ENCODE measurements at regions not wholly inside any gene's neighbourhood (a gene's known extent, or its start where the extent isn't known, plus 50 kb on each side); places are given as distances from the start of the nearest gene placed in this dataset.
A peak's percentile ranks its signal among the peaks of the same experiment; 100 is the strongest.

DNA sequence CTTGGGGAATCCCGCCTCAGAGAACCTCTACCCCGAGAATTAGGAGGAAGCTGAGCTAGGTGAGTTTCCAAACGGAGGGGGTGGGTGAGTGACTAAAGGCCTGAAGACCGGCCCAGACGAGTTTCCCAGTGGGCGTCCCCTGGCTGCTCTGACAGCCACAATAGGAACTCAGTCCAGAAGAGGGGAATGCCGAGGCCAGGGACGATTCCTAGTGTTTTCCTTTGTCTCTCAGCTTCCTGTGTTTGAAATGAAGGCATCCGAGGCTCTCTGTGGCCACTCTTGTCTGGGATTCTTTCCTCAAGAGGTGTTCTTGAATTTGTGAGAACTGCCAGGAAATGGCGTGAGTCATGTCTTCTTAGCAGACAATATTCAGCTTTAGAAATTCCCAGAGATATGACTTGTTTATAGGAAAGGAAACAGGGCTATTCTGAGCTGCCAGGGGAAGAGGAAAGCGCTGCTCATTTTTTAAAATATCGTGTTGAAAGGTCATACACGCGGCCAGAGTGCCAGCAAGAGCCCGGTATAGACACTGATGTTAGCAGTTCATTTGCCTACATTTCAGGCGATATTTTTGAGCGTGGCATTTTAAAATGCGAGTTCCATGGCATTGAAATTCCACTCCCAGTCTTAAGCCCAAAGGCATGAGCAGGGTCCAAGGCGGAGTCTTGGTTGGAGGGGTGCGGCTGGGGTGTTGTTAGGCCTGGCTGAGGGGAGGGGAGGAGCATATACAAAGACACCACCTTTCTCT is 169.1 kb upstream of the KLF7 start:
- Histone ChIP-seq H3K4me3 (ENCODE audit: control insufficient read depth in 1 of 7, extremely low read depth in 1 of 7, insufficient read depth in 4 of 7, low read depth in 2 of 7, low read length in 6 of 7) (no peak overlapping the region), H3K4me1 (ENCODE audit: control extremely low read depth in 1 of 4, control insufficient read depth in 4 of 4, insufficient read depth in 4 of 4, low read length in 3 of 4) (peaks cover 0 to 10% (median 0%) of the 10 kb centered on the region in 4 experiments), H3K27ac (ENCODE audit: insufficient read depth in 1 of 2, low read depth in 1 of 2, low read length in 2 of 2, poor library complexity in 1 of 2, severe bottlenecking in 2 of 2) (no peak overlapping the region), H3K36me3 (ENCODE audit: control insufficient read depth in 4 of 4, insufficient read depth in 4 of 4, low read length in 3 of 4) (no peaks in the 10 kb centered on the region), H3K9me3 (ENCODE audit: control extremely low read depth in 1 of 5, control insufficient read depth in 4 of 5, insufficient read depth in 2 of 5, low read depth in 1 of 5, low read length in 4 of 5) (no peaks in the 10 kb centered on the region), H3K27me3 (replicated peaks in 2 of 5; ENCODE audit: control insufficient read depth in 4 of 5, insufficient read depth in 5 of 5, low read length in 4 of 5) (no peaks in the 10 kb centered on the region)
- WGBS (ENCODE audit: insufficient coverage): 88% methylated on average over 18 of the region's 20 CpGs
- DNase-seq: no peak
- POLR2A ChIA-PET: no interaction called here
- CTCF ChIA-PET: interaction anchor here (1.0 kb wide), 1 partner anchor 15 kb away, joined by 3 read pairs; no protein-coding TSS in a partner anchor

DNA sequence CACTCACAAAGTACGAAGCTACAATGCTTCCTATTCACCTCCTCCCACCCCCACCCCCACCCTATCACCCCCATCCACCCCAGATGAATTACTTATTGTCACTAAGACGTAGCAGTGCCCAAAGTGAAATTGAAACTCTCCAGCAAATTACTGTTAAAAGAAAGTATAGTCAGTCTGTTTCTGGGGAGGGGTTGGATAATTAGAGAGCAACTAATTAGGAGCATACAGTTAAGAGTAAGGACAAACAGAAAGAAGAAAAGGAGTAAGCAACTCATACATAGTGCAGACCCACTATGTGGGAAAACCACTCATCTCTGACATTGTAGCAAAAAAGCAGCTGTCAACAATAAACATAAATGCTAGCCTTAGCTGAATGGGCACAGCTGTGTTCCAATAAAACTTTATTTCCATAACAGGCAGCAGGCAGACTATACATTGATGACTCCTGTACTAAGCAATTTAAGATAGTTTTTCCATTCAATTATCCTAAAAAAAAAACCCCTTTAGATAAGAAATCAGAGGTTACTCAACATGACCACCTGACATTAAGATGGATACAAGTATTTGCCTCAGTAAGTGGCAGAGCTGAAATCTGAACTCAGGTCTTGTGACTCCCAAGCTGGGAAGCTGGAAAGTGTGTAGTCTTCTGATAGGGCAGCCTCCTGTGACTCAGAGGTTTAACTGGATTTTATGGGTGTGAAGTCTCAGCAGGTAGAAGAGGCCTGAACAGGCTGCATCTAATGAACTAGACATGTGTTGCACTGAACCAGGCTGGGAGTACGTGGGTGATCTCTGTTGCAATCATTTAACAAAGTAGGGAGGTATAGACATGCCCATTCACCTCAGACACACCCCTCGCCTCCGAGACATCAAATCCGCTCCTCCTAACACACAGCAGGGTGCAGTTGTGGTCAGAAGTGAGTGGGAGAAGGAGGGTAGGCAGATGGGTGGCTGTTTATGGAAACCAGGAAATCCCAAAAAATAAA is 171.8 kb upstream of the KLF7 start:
- CTCF ChIA-PET: interaction anchor here (0.9 kb wide), 1 partner anchor 8 kb away, joined by 3 read pairs; no protein-coding TSS in a partner anchor
- POLR2A ChIA-PET: no interaction called here
- DNase-seq: peak in 1 of 3 donors; percentile 7
- H3K4me1 ChIP-seq (ENCODE audit: control extremely low read depth in 1 of 4, control insufficient read depth in 4 of 4, insufficient read depth in 4 of 4, low read length in 3 of 4): peaks cover 0 to 6% (median 0%) of the 10 kb centered on the region in 4 experiments
- WGBS (ENCODE audit: insufficient coverage): 100% methylated on average over 1 of the region's 6 CpGs
- no peak overlapping the region for H3K4me3 ChIP-seq (ENCODE audit: control insufficient read depth in 1 of 7, extremely low read depth in 1 of 7, insufficient read depth in 4 of 7, low read depth in 2 of 7, low read length in 6 of 7)
- H3K9me3 ChIP-seq (ENCODE audit: control extremely low read depth in 1 of 5, control insufficient read depth in 4 of 5, insufficient read depth in 2 of 5, low read depth in 1 of 5, low read length in 4 of 5): no peaks in the 10 kb centered on the region
- H3K36me3 ChIP-seq (ENCODE audit: control insufficient read depth in 4 of 4, insufficient read depth in 4 of 4, low read length in 3 of 4): no peaks in the 10 kb centered on the region
- no peak overlapping the region for H3K27ac ChIP-seq (ENCODE audit: insufficient read depth in 1 of 2, low read depth in 1 of 2, low read length in 2 of 2, poor library complexity in 1 of 2, severe bottlenecking in 2 of 2)
- H3K27me3 ChIP-seq (replicated peaks in 2 of 5; ENCODE audit: control insufficient read depth in 4 of 5, insufficient read depth in 5 of 5, low read length in 4 of 5): no peaks in the 10 kb centered on the region

DNA sequence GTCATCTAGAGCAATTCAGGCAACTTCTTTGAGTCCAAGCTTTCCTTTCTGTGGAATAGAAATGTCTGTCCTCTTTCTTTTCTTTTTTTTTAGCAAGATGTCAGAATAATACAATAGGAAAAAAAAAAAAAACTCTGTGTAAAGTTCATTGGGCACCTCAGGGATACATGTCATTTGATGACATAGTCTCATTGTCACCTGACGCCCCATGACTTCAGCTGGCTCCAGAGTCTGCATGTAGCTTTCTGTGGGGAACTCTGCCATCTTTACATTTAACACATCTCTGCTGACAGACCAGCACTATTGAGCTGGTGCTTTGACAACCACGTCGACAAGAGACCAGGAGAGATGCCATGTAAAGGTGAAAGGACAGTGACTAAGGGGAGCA is 172.5 kb upstream of the KLF7 start:
- CTCF ChIA-PET: interaction anchor here (0.9 kb wide), 1 partner anchor 8 kb away, joined by 3 read pairs; no protein-coding TSS in a partner anchor
- no CpG with 5 or more reads among the region's 3 CpGs for WGBS (ENCODE audit: insufficient coverage)

DNA sequence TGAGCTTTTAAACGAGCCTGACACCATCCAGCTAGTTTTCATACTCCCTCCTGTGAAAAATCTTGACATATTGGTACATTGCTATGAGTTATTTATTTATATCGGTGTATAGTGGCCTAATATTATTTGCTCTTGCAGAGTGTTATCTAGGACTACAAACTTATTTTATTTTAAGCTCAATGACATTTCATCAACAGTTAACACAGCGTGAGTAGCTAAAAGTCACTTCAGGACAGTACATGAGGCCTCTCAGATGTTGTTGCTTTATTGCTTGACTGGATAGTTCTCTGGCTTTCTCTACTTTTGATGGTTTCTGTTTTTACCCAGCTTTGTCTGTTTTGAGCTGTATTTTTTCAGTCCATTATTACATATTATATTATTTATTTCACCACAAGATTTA is 172.9 kb upstream of the KLF7 start:
- peaks cover 0 to 4% (median 0%) of the 10 kb centered on the region in 4 experiments for H3K4me1 ChIP-seq (ENCODE audit: control extremely low read depth in 1 of 4, control insufficient read depth in 4 of 4, insufficient read depth in 4 of 4, low read length in 3 of 4)

More for the DNA sequence above, 172.5 kb upstream of the KLF7 start:
- Histone ChIP-seq H3K4me3 (ENCODE audit: control insufficient read depth in 1 of 7, extremely low read depth in 1 of 7, insufficient read depth in 4 of 7, low read depth in 2 of 7, low read length in 6 of 7) (no peak overlapping the region), H3K36me3 (ENCODE audit: control insufficient read depth in 4 of 4, insufficient read depth in 4 of 4, low read length in 3 of 4) (no peaks in the 10 kb centered on the region), H3K27ac (ENCODE audit: insufficient read depth in 1 of 2, low read depth in 1 of 2, low read length in 2 of 2, poor library complexity in 1 of 2, severe bottlenecking in 2 of 2) (no peak overlapping the region), H3K9me3 (ENCODE audit: control extremely low read depth in 1 of 5, control insufficient read depth in 4 of 5, insufficient read depth in 2 of 5, low read depth in 1 of 5, low read length in 4 of 5) (no peaks in the 10 kb centered on the region), H3K4me1 (ENCODE audit: control extremely low read depth in 1 of 4, control insufficient read depth in 4 of 4, insufficient read depth in 4 of 4, low read length in 3 of 4) (peaks cover 0 to 4% (median 0%) of the 10 kb centered on the region in 4 experiments), H3K27me3 (replicated peaks in 2 of 5; ENCODE audit: control insufficient read depth in 4 of 5, insufficient read depth in 5 of 5, low read length in 4 of 5) (no peaks in the 10 kb centered on the region)
- DNase-seq: no peak
- POLR2A ChIA-PET: no interaction called here

DNA sequence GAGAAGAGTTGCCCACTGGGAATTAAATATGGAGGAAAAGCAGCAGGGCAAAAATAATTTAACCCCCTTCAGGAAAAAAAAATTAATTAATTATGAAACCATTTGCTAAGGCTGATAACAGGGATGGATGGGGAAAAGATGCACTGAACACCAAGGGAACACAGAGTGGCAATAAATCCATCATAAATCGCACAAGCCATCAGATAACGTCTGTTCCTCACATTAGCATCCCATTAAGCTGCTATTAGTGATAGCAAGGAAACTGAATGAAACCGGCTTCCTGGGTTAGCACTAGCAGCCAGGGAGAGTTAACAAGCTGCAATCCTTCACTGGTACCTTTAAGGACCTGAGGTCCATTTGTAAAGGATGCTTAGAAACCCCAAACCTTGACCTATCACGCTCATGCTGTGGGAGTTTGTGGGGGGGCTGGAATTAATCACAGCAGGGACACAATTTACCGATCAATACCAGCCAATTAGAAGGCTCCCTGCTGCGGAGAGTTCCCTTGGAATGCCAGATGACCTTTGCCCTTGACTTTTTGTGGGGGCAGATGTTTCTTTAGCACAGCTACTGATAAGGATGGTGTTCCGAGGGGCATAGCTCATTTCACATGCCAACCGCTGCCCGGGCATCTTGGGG is 175.5 kb upstream of the KLF7 start:
- Histone ChIP-seq H3K4me1 (ENCODE audit: control extremely low read depth in 1 of 4, control insufficient read depth in 4 of 4, insufficient read depth in 4 of 4, low read length in 3 of 4) (no peaks in the 10 kb centered on the region), H3K27me3 (replicated peaks in 2 of 5; ENCODE audit: control insufficient read depth in 4 of 5, insufficient read depth in 5 of 5, low read length in 4 of 5) (no peaks in the 10 kb centered on the region), H3K4me3 (ENCODE audit: control insufficient read depth in 1 of 7, extremely low read depth in 1 of 7, insufficient read depth in 4 of 7, low read depth in 2 of 7, low read length in 6 of 7) (no peak overlapping the region), H3K27ac (ENCODE audit: insufficient read depth in 1 of 2, low read depth in 1 of 2, low read length in 2 of 2, poor library complexity in 1 of 2, severe bottlenecking in 2 of 2) (no peak overlapping the region), H3K36me3 (ENCODE audit: control insufficient read depth in 4 of 4, insufficient read depth in 4 of 4, low read length in 3 of 4) (no peaks in the 10 kb centered on the region), H3K9me3 (ENCODE audit: control extremely low read depth in 1 of 5, control insufficient read depth in 4 of 5, insufficient read depth in 2 of 5, low read depth in 1 of 5, low read length in 4 of 5) (no peaks in the 10 kb centered on the region)
- over 99% methylated on average over 8 of the region's 9 CpGs for WGBS (ENCODE audit: insufficient coverage)
- POLR2A ChIA-PET: no interaction called here
- CTCF ChIA-PET: interaction anchor here (1.7 kb wide), 1 partner anchor 8 kb away, joined by 5 read pairs; no protein-coding TSS in a partner anchor
- DNase-seq: no peak

More for the DNA sequence above, 172.9 kb upstream of the KLF7 start:
- Histone ChIP-seq H3K36me3 (ENCODE audit: control insufficient read depth in 4 of 4, insufficient read depth in 4 of 4, low read length in 3 of 4) (no peaks in the 10 kb centered on the region), H3K27ac (ENCODE audit: insufficient read depth in 1 of 2, low read depth in 1 of 2, low read length in 2 of 2, poor library complexity in 1 of 2, severe bottlenecking in 2 of 2) (no peak overlapping the region), H3K9me3 (ENCODE audit: control extremely low read depth in 1 of 5, control insufficient read depth in 4 of 5, insufficient read depth in 2 of 5, low read depth in 1 of 5, low read length in 4 of 5) (no peaks in the 10 kb centered on the region), H3K4me3 (ENCODE audit: control insufficient read depth in 1 of 7, extremely low read depth in 1 of 7, insufficient read depth in 4 of 7, low read depth in 2 of 7, low read length in 6 of 7) (no peak overlapping the region), H3K27me3 (replicated peaks in 2 of 5; ENCODE audit: control insufficient read depth in 4 of 5, insufficient read depth in 5 of 5, low read length in 4 of 5) (no peaks in the 10 kb centered on the region)
- WGBS (ENCODE audit: insufficient coverage): 100% methylated on average over 1 of the region's 3 CpGs
- DNase-seq: no peak
- POLR2A ChIA-PET: no interaction called here
- CTCF ChIA-PET: interaction anchor here (0.9 kb wide), 1 partner anchor 9 kb away, joined by 3 read pairs; no protein-coding TSS in a partner anchor

DNA sequence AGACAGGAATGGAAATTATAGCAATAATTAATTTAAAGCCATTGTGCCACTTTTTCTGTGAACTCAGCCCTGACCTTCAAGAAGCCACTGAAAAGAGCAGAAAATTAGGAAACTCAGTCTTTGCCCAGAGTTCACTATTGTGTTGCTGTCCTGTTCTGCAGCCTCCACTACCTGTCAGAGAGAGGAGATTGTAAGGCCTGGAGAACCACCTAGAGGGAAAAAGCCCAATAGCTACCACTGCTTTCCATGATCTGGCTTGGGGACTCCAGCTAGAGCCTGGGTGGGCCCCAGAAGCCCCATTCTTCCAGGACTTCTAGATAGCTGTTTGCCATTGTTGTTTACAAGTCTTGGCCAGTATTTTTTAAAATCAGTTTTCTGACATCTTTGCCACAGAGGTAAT is 176.1 kb upstream of the KLF7 start:
- DNase-seq: no peak
- no peaks in the 10 kb centered on the region for H3K9me3 ChIP-seq (ENCODE audit: control extremely low read depth in 1 of 5, control insufficient read depth in 4 of 5, insufficient read depth in 2 of 5, low read depth in 1 of 5, low read length in 4 of 5)
- CTCF ChIA-PET: interaction anchor here (1.7 kb wide), 1 partner anchor 9 kb away, joined by 5 read pairs; no protein-coding TSS in a partner anchor

More for the DNA sequence above, 176.1 kb upstream of the KLF7 start:
- H3K4me3 ChIP-seq (ENCODE audit: control insufficient read depth in 1 of 7, extremely low read depth in 1 of 7, insufficient read depth in 4 of 7, low read depth in 2 of 7, low read length in 6 of 7): no peak overlapping the region
- H3K27me3 ChIP-seq (replicated peaks in 2 of 5; ENCODE audit: control insufficient read depth in 4 of 5, insufficient read depth in 5 of 5, low read length in 4 of 5): no peaks in the 10 kb centered on the region
- no peak overlapping the region for H3K27ac ChIP-seq (ENCODE audit: insufficient read depth in 1 of 2, low read depth in 1 of 2, low read length in 2 of 2, poor library complexity in 1 of 2, severe bottlenecking in 2 of 2)
- POLR2A ChIA-PET: no interaction called here
- H3K36me3 ChIP-seq (ENCODE audit: control insufficient read depth in 4 of 4, insufficient read depth in 4 of 4, low read length in 3 of 4): no peaks in the 10 kb centered on the region
- H3K4me1 ChIP-seq (ENCODE audit: control extremely low read depth in 1 of 4, control insufficient read depth in 4 of 4, insufficient read depth in 4 of 4, low read length in 3 of 4): no peaks in the 10 kb centered on the region

Data from common myeloid progenitor, CD34-positive (primary cell).